H1 (cell line): ENCODE measurements at regions not wholly inside any gene's neighbourhood (a gene's known extent, or its start where the extent isn't known, plus 50 kb on each side); places are given as distances from the start of the nearest gene placed in this dataset.

Source experiments
- CTCF ChIA-PET: fragments of 300-600 bp; sonication (Branson Sonifier 250); formaldehyde crosslinking; loops from one replicate; lab custom pipeline; 2021; ENCODE audit not compliant: partially characterized antibody; lab: Charles Lee
- POLR2A ChIA-PET: fragments of 300-600 bp; sonication (Branson Sonifier 250); formaldehyde crosslinking; loops from one replicate; lab custom pipeline; 2021; ENCODE audit warnings: inconsistent platforms; ENCODE audit not compliant: partially characterized antibody; lab: Charles Lee
- DNase-seq, 2 experiments: peaks; one replicate each; pipeline versions ENCODE4 v3.0.0 to v3.0.0-alpha.2; 2010 to 2022; ENCODE audit warnings: low spot score in 2 of 2, low read depth in 1 of 2, mixed read lengths in 1 of 2
- FAIRE-seq: peaks from 2 replicates; lab custom pipeline; 2011; peaks lifted over from hg19 to GRCh38; lab: Jason Lieb, UNC
- H2AFZ ChIP-seq: 2 replicates; pipeline ENCODE4 v1.8.1; 2012; ENCODE audit warnings: low read length, inconsistent platforms
- H2AK5ac ChIP-seq: 2 replicates; pipeline ENCODE4 v1.6.1; 2013; ENCODE audit warnings: low read depth, low read length
- H2BK120ac ChIP-seq: replicated peaks from 2 replicates; pipeline ENCODE3; 2013; ENCODE audit warnings: low read depth, low read length, inconsistent platforms
- H2BK12ac ChIP-seq: 2 replicates; pipeline ENCODE4 v1.6.1; 2013; ENCODE audit warnings: low read depth, low read length
- H2BK15ac ChIP-seq: 2 replicates; pipeline ENCODE4 v1.6.1; 2013; ENCODE audit warnings: low read length
- H2BK20ac ChIP-seq: 2 replicates; pipeline ENCODE4 v1.6.1; 2013; ENCODE audit warnings: low read length
- H2BK5ac ChIP-seq: 2 replicates; pipeline ENCODE4 v1.6.1; 2013; ENCODE audit warnings: low read depth, low read length
- H3K14ac ChIP-seq: 2 replicates; pipeline ENCODE4 v1.6.1; 2013; ENCODE audit warnings: inconsistent platforms; ENCODE audit not compliant: insufficient read length
- H3K18ac ChIP-seq: 2 replicates; pipeline ENCODE4 v1.6.1; 2013; ENCODE audit warnings: low read length; ENCODE audit errors: extremely low read depth
- H3K23ac ChIP-seq: 2 replicates; pipeline ENCODE4 v1.6.1; 2013; ENCODE audit warnings: inconsistent platforms; ENCODE audit not compliant: insufficient read length
- H3K23me2 ChIP-seq: 2 replicates; pipeline ENCODE4 v1.6.1; 2013; ENCODE audit warnings: low read depth, low read length
- H3K27ac ChIP-seq: 2 replicates; pipeline ENCODE4 v1.6.1; 2011; ENCODE audit warnings: low read depth, low read length, inconsistent platforms
- H3K27me3 ChIP-seq, 4 experiments: replicated peaks in 1 of 4; 1 replicate in 1 of 4; 2 replicates in 3 of 4; pipeline versions ENCODE4 v1.6.1 to v1.8.1; 2011 to 2013; ENCODE audit warnings: low read length in 3 of 4, mild to moderate bottlenecking in 3 of 4, inconsistent platforms in 2 of 4, mixed read lengths in 2 of 4, moderate library complexity in 1 of 4; ENCODE audit not compliant: control insufficient read depth in 3 of 4, insufficient read depth in 3 of 4; ENCODE audit errors: extremely low read depth in 1 of 4
- H3K36me3 ChIP-seq, 4 experiments: 2 replicates each; pipeline versions ENCODE4 v1.6.1 to v1.8.1; 2011 to 2013; ENCODE audit warnings: mild to moderate bottlenecking in 4 of 4, low read length in 3 of 4, moderate library complexity in 2 of 4, control low read depth in 1 of 4, inconsistent platforms in 1 of 4; ENCODE audit not compliant: insufficient read depth in 4 of 4, control insufficient read depth in 2 of 4
- H3K4ac ChIP-seq: replicated peaks from 2 replicates; pipeline ENCODE3; 2013; ENCODE audit warnings: low read length, low read depth, mixed read lengths, inconsistent platforms; ENCODE audit not compliant: insufficient read length
- H3K4me1 ChIP-seq, 4 experiments: replicated peaks in 1 of 4; 1 replicate in 1 of 4; 2 replicates in 3 of 4; pipeline versions ENCODE4 v1.6.1 to v1.8.1; 2011 to 2013; ENCODE audit warnings: low read length in 3 of 4, inconsistent platforms in 2 of 4, mixed read lengths in 1 of 4; ENCODE audit not compliant: insufficient read depth in 4 of 4, control insufficient read depth in 3 of 4
- H3K4me2 ChIP-seq, 2 experiments: 2 replicates each; pipeline versions ENCODE4 v1.6.1 to v1.8.1; 2011 to 2013; ENCODE audit warnings: low read depth in 2 of 2, low read length in 2 of 2, control low read depth in 1 of 2, inconsistent platforms in 1 of 2, mild to moderate bottlenecking in 1 of 2; ENCODE audit not compliant: insufficient read depth in 1 of 2
- H3K4me3 ChIP-seq, 4 experiments: fragments of 200-600, 300-600 bp in 1 of 4; sonication (generic), shearing (Covaris generic), sonication (Bioruptor Twin) in 1 of 4; 2 replicates each; pipeline versions ENCODE4 v1.5.1 to v1.8.1; 2011 to 2016; ENCODE audit warnings: low read length in 4 of 4, low read depth in 3 of 4, control low read depth in 2 of 4, inconsistent platforms in 2 of 4, mild to moderate bottlenecking in 2 of 4, mixed read lengths in 1 of 4, moderate library complexity in 1 of 4; ENCODE audit not compliant: insufficient read depth in 2 of 4; ENCODE audit errors: extremely low read depth in 1 of 4
- H3K56ac ChIP-seq: replicated peaks from 2 replicates; pipeline ENCODE3; 2013; ENCODE audit warnings: low read depth, mild to moderate bottlenecking, mixed read lengths, low read length, inconsistent platforms; ENCODE audit not compliant: insufficient read length
- H3K79me1 ChIP-seq: 2 replicates; pipeline ENCODE4 v1.6.1; 2013; ENCODE audit warnings: low read depth, low read length, control low read depth
- H3K79me2 ChIP-seq, 2 experiments: 2 replicates each; pipeline versions ENCODE4 v1.6.1 to v1.8.1; 2012 to 2013; ENCODE audit warnings: low read length in 2 of 2, mild to moderate bottlenecking in 2 of 2, inconsistent platforms in 1 of 2; ENCODE audit not compliant: insufficient read depth in 2 of 2, control insufficient read depth in 1 of 2
- H3K9ac ChIP-seq, 4 experiments: replicated peaks in 1 of 4; 1 replicate in 1 of 4; 2 replicates in 3 of 4; pipeline versions ENCODE4 v1.6.1 to v1.8.1; 2011 to 2013; ENCODE audit warnings: low read depth in 3 of 4, low read length in 3 of 4, control low read depth in 2 of 4, mild to moderate bottlenecking in 2 of 4, moderate library complexity in 2 of 4, inconsistent platforms in 1 of 4; ENCODE audit errors: extremely low read depth in 1 of 4
- H3K9me3 ChIP-seq, 2 experiments: 2 replicates each; pipeline versions ENCODE4 v1.6.1 to v1.8.1; 2012 to 2013; ENCODE audit warnings: mild to moderate bottlenecking in 2 of 2, moderate library complexity in 2 of 2, control low read depth in 1 of 2, inconsistent platforms in 1 of 2, low read depth in 1 of 2, low read length in 1 of 2, mixed read lengths in 1 of 2; ENCODE audit not compliant: insufficient read depth in 2 of 2
- H4K20me1 ChIP-seq, 2 experiments: replicated peaks in 1 of 2; 2 replicates each; pipeline versions ENCODE3 to v1.8.1; 2011 to 2013; ENCODE audit warnings: inconsistent platforms in 2 of 2, low read length in 2 of 2, mild to moderate bottlenecking in 1 of 2; ENCODE audit not compliant: insufficient read depth in 2 of 2, control insufficient read depth in 1 of 2
- H4K5ac ChIP-seq: 2 replicates; pipeline ENCODE4 v1.6.1; 2013; ENCODE audit warnings: low read length, low read depth, mixed read lengths, inconsistent platforms; ENCODE audit not compliant: insufficient read length
- H4K8ac ChIP-seq: 2 replicates; pipeline ENCODE4 v1.8.0; 2013; ENCODE audit warnings: mild to moderate bottlenecking, moderate library complexity, low read length, inconsistent platforms; ENCODE audit not compliant: insufficient read depth; ENCODE audit errors: extremely low read depth
- H4K91ac ChIP-seq: replicated peaks from 2 replicates; pipeline ENCODE3; 2013; ENCODE audit warnings: low read length, mixed read lengths, inconsistent platforms; ENCODE audit not compliant: insufficient read length
- SIRT6 ChIP-seq: IDR thresholded peaks from one replicate; pipeline ENCODE4 v1.7.1; 2012; ENCODE audit warnings: low read length, inconsistent platforms
- WGBS, 2 experiments: shearing (Covaris generic) in 1 of 2; methylation state at CpG; one replicate each; pipeline versions ENCODE4 v1.1.6 to v1.1.7; 2013 to 2015; ENCODE audit warnings: low lambda C conversion rate in 2 of 2, mixed read lengths in 2 of 2, inconsistent platforms in 1 of 2, low coverage in 1 of 2, missing lambda C conversion rate in 1 of 2; ENCODE audit not compliant: insufficient replicate concordance in 2 of 2, insufficient coverage in 1 of 2, insufficient read length in 1 of 2; ENCODE audit errors: extremely low coverage in 1 of 2, missing lambda C conversion rate in 1 of 2; 5-methylcytosine and 5-hydroxymethylcytosine counted together

DNA sequence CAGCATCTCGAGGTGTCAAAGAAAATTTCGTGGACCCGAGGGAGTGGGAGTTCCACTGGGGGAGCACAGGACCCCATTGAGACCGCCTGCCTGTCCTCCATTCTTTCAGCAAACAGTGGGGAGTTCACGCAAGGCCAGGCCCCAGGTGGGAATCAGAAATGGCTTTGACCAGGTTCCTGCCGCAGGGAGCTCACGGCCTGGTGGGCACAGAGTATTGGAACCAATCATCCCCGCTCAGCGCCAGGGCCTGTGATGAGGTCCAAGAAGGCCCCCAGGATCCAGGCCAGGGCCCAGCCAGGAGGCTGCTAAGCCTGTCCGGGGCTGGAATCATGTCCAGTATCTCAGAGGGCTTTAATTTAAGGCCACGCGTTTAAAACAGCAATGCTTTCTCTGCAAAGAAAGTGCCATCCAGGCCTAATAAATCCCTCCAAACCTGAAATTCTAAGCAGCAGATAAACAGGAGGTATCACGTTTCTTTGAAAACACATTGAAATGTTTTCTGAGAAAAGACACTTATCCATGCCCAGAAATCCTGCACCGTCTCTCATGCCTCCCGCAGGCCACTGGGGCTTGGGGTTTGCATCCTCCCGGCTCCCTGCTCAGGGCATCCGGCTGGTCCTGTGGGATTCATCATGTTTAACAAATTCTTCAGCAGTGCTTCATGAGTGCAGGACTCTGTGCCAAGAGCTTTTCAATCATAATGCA is 125.7 kb downstream of the OAT start:
- ChIA-PET POLR2A (no interaction called here), CTCF (no interaction called here)
- Histone ChIP-seq H3K27ac (no peak overlapping the region), H4K8ac (no peak overlapping the region), H2BK20ac (no peak overlapping the region), H2BK120ac (no peak overlapping the region), H2AFZ (no peak overlapping the region), H3K23ac (no peak overlapping the region), H3K9ac (no peak overlapping the region), H3K14ac (no peak overlapping the region), H3K4ac (no peak overlapping the region), H3K27me3 (no peaks in the 10 kb centered on the region), H3K79me1 (no peaks in the 10 kb centered on the region), H3K4me2 (no peak overlapping the region), H3K9me3 (no peaks in the 10 kb centered on the region), H4K91ac (no peak overlapping the region), H3K79me2 (no peaks in the 10 kb centered on the region), H3K23me2 (no peaks in the 10 kb centered on the region), H3K4me3 (no peak overlapping the region), H2BK15ac (no peak overlapping the region), H2BK12ac (no peak overlapping the region), H2AK5ac (no peak overlapping the region), H4K20me1 (no peaks in the 10 kb centered on the region), H3K18ac (no peak overlapping the region), H3K36me3 (no peaks in the 10 kb centered on the region), H3K56ac (no peak overlapping the region), H4K5ac (no peak overlapping the region), H2BK5ac (no peak overlapping the region), H3K4me1 (no peaks in the 10 kb centered on the region; a peak in 1 of 7 replicates)
- 85% methylated on average over 17 of the region's 17 CpGs; no CpG with 5 or more reads in 1 of the 2 experiments for WGBS, 2 experiments
- DNase-seq (no peak), FAIRE-seq (no peak)
- TF ChIP-seq SIRT6 = no peak
